Fibroblast of pulmonary artery (primary cell): ENCODE measurements at regions not wholly inside any gene's neighbourhood (a gene's known extent, or its start where the extent isn't known, plus 50 kb on each side); places are given as distances from the start of the nearest gene placed in this dataset.

Experiments used
- DNase-seq: peaks from one replicate; pipeline ENCODE4 v3.0.0-alpha.2; 2010; ENCODE audit warnings: low read depth
- H3K4me3 ChIP-seq: replicated peaks from 2 replicates; pipeline ENCODE4 v1.5.1; 2011; ENCODE audit warnings: low read depth, mild to moderate bottlenecking, control low read depth, low read length, moderate library complexity
- CTCF ChIP-seq: IDR thresholded peaks from 2 replicates; pipeline ENCODE4 v1.5.1; 2011; ENCODE audit warnings: mild to moderate bottlenecking, control low read depth, low read length, inconsistent platforms; ENCODE audit errors: missing control alignments

GRCh38 chr16:48098472-48098871, 57.3 kb downstream of the ABCC12 start:
- DNase-seq: no peak
- no peak for TF ChIP-seq CTCF
- no peak overlapping the region for H3K4me3 ChIP-seq

- DNase-seq: no peak
- no peak for TF ChIP-seq CTCF
- H3K4me3 ChIP-seq: no peak overlapping the region
Observed at GRCh38 chr16:48091117-48091516, 64.7 kb downstream of the ABCC12 start.

- TF ChIP-seq CTCF: no peak
- DNase-seq: no peak
- H3K4me3 ChIP-seq: no peak overlapping the region
Observed at GRCh38 chr16:48089053-48089792, 66.6 kb downstream of the ABCC12 start.

DNA sequence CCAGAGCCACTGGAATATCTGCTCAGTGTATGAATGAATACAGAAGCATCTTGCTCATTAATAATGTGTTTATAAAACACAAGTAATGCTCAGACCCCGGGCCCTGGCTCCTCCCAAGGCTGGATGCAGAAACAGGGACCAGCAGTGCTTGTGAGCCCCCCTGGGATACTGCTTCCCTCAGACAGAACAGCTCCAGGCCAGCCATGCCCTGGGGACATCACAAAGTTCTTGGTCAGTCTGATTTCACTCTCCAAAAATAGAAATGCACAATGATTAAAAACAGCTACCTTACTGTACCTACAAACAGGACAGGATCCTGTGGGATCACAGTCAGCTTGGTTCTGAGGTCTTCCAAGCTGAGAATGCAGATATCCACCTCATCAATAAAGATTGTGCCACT, 68.2 kb downstream of the ABCC12 start:
- no peak for DNase-seq
- TF ChIP-seq CTCF: no peak
- no peak overlapping the region for H3K4me3 ChIP-seq

GRCh38 chr16:48086422-48086821, 69.4 kb downstream of the ABCC12 start:
- DNase-seq: no peak
- no peak overlapping the region for H3K4me3 ChIP-seq
- no peak for TF ChIP-seq CTCF

GRCh38 chr16:48085729-48086128, 70.1 kb downstream of the ABCC12 start:
- DNase-seq: no peak
- TF ChIP-seq CTCF: no peak
- H3K4me3 ChIP-seq: no peak overlapping the region

DNA sequence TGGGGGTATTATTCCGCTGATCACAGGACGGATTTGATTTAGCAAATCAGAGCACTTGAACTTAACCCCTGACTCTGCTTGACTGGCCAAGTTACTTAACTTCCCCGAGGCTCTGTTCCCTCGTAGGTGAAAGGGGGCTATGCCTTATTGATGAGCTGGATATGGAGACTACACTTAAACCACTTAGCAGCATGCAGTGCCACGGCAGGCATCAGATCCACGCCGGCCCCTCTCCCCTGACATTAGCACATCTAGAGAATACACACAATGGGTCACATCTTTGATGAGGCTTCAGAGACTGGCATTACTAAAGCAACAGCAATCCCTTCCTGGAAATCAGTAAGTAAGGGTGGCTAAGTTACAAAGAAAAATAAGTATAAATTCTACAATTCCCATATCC, 71.0 kb downstream of the ABCC12 start:
- H3K4me3 ChIP-seq: no peak overlapping the region
- TF ChIP-seq CTCF: no peak
- no peak for DNase-seq
